ENCODE measurements at regions not wholly inside any gene's neighbourhood (a gene's known extent, or its start where the extent isn't known, plus 50 kb on each side); places are given as distances from the start of the nearest gene placed in this dataset.

DNA sequence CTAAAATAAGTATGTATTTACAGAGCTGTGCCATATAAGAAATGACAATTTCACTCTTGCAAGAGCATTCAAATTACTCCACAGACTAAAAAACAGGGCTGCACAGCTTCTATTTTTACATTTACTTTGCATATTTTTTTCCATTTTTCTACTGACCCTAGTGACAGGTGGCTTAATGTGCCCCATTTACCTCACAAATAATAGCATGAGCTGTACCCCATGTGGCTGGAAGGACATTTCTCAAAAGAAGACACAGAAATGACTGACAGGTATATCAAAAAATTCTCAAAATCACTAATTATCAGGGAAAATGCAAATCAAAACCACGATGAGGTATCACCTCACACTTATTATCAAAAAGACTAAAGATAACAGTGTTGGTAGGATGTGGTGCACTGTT, 1128.6 kb downstream of the SLC16A7 start:
- POLR2A ChIA-PET, result no interaction called here
- no peak overlapping the region for H3K4me2 ChIP-seq (ENCODE audit: insufficient read depth, low read length)
- intact Hi-C loops (cut with micrococcal nuclease) (no loop called here), in situ Hi-C loops (cut with MboI) (no loop called here)
- no TSS peak for BruUV-seq (replicated peaks)
- no peaks in the 10 kb centered on the region for H3K79me2 ChIP-seq (ENCODE audit: control insufficient read depth, insufficient read depth, low read length)
- H3K27me3 ChIP-seq (ENCODE audit: control insufficient read depth in 2 of 2, insufficient read depth in 2 of 2, low read length in 2 of 2), result no peaks in the 10 kb centered on the region
- no peak for TF ChIP-seq NONO (IDR thresholded peaks at IDR 0.05; ENCODE audit: low read depth in 2 of 2, low read length in 1 of 2)
- no peak for TF ChIP-seq NUFIP1 (IDR thresholded peaks at IDR 0.05; ENCODE audit: partially characterized antibody)
- no peak for TF ChIP-seq PURB (CRISPR knock-in tag; IDR thresholded peaks at IDR 0.05; ENCODE audit: low read depth)
- no peak for TF ChIP-seq BRD9 (IDR thresholded peaks at IDR 0.05; ENCODE audit: low read depth, partially characterized antibody)
- no peak for TF ChIP-seq TBL1XR1 (IDR thresholded peaks at IDR 0.05; ENCODE audit: low read length in 2 of 2)
- no peak for TF ChIP-seq POLR2G (IDR thresholded peaks at IDR 0.05; ENCODE audit: low read depth, low read length)
- no peak for TF ChIP-seq ETV6 (IDR thresholded peaks at IDR 0.05; ENCODE audit: borderline replicate concordance in 1 of 2, low read depth in 2 of 2, low read length in 1 of 2)
- no peak for TF ChIP-seq ETV6 (CRISPR knock-in tag; IDR thresholded peaks at IDR 0.05; ENCODE audit: borderline replicate concordance)
- TF ChIP-seq ZBTB7A (IDR thresholded peaks at IDR 0.05; ENCODE audit: borderline replicate concordance, control insufficient read depth, low read depth, low read length), result no peak
- TF ChIP-seq RNF2 (IDR thresholded peaks at IDR 0.05), result no peak
- no peak for TF ChIP-seq CHD1 (IDR thresholded peaks at IDR 0.05; ENCODE audit: low read length)
- TF ChIP-seq TGIF2 (CRISPR knock-in tag; IDR thresholded peaks at IDR 0.05), result no peak
- TF ChIP-seq ZNF785 (CRISPR knock-in tag; IDR thresholded peaks at IDR 0.05), result no peak
- DNase-seq (ENCODE audit: extremely low read depth in 1 of 4, low spot score in 3 of 4) (no peak), FAIRE-seq (no peak), ATAC-seq (no peak)
- H2AFZ ChIP-seq (ENCODE audit: low read depth, low read length), result no peak overlapping the region
- H4K20me1 ChIP-seq (replicated peaks; ENCODE audit: control insufficient read depth, insufficient read depth, low read length), result no peaks in the 10 kb centered on the region
- 0% methylated on average over 1 of the region's 1 CpG for WGBS (ENCODE audit: insufficient coverage, low coverage, missing lambda C conversion rate)
- no peaks in the 10 kb centered on the region for H3K9me1 ChIP-seq (ENCODE audit: control insufficient read depth, insufficient read depth, low read length)
- no peaks in the 10 kb centered on the region for H3K4me1 ChIP-seq (replicated peaks in 1 of 2; ENCODE audit: control insufficient read depth in 2 of 2, insufficient read depth in 2 of 2, low read length in 2 of 2)
- H3K27ac ChIP-seq (ENCODE audit: extremely low read depth, low read depth, low read length), result no peak overlapping the region
- CTCF ChIA-PET (ENCODE audit: low intra/inter-chr PET ratio), result no interaction called here
- no peak overlapping the region for H3K4me3 ChIP-seq
- no peak overlapping the region for H3K9ac ChIP-seq (ENCODE audit: insufficient read depth in 1 of 2, low read depth in 2 of 2, low read length in 2 of 2)
- no peaks in the 10 kb centered on the region for H3K9me3 ChIP-seq (replicated peaks; ENCODE audit: control insufficient read depth, insufficient read depth, low read depth, low read length)
- no peaks in the 10 kb centered on the region for H3K36me3 ChIP-seq (ENCODE audit: control insufficient read depth, insufficient read depth, low read length)

Data from K562 (cell line).